ENCODE measurements at regions not wholly inside any gene's neighbourhood (a gene's known extent, or its start where the extent isn't known, plus 50 kb on each side); places are given as distances from the start of the nearest gene placed in this dataset.

- no peaks in the 10 kb centered on the region for H3K4me1 ChIP-seq
- H3K36me3 ChIP-seq: no peaks in the 10 kb centered on the region
- TF ChIP-seq CTCF (IDR thresholded peaks at IDR 0.05; ENCODE audit: low read depth, low read length): no peak
- H3K4me3 ChIP-seq (ENCODE audit: low read depth, low read length): no peak overlapping the region
- no peaks in the 10 kb centered on the region for H3K9me3 ChIP-seq
- H3K27me3 ChIP-seq: no peaks in the 10 kb centered on the region
- no peak for DNase-seq
Observed at GRCh38 chr20:1788044-1788443, 107.2 kb upstream of the SIRPA start.

- Histone ChIP-seq H3K4me1 (no peaks in the 10 kb centered on the region), H3K4me3 (ENCODE audit: low read depth, low read length) (no peak overlapping the region), H3K9me3 (no peaks in the 10 kb centered on the region), H3K36me3 (no peaks in the 10 kb centered on the region), H3K27me3 (no peaks in the 10 kb centered on the region)
- no peak for DNase-seq
- TF ChIP-seq CTCF (IDR thresholded peaks at IDR 0.05; ENCODE audit: low read depth, low read length): no peak
Observed at GRCh38 chr20:1786486-1786885, 108.7 kb upstream of the SIRPA start.

GRCh38 chr20:1784586-1784985, 110.6 kb upstream of the SIRPA start:
- no peaks in the 10 kb centered on the region for H3K36me3 ChIP-seq
- DNase-seq: no peak
- no peaks in the 10 kb centered on the region for H3K4me1 ChIP-seq
- H3K27me3 ChIP-seq: no peaks in the 10 kb centered on the region
- TF ChIP-seq CTCF (IDR thresholded peaks at IDR 0.05; ENCODE audit: low read depth, low read length): no peak
- no peak overlapping the region for H3K4me3 ChIP-seq (ENCODE audit: low read depth, low read length)
- no peaks in the 10 kb centered on the region for H3K9me3 ChIP-seq

- Histone ChIP-seq H3K27me3 (no peaks in the 10 kb centered on the region), H3K9me3 (no peaks in the 10 kb centered on the region), H3K4me3 (ENCODE audit: low read depth, low read length) (no peak overlapping the region), H3K36me3 (no peaks in the 10 kb centered on the region), H3K4me1 (no peaks in the 10 kb centered on the region)
- no peak for DNase-seq
- TF ChIP-seq CTCF (IDR thresholded peaks at IDR 0.05; ENCODE audit: low read depth, low read length): no peak
Observed at GRCh38 chr20:1783245-1783644, 112.0 kb upstream of the SIRPA start.

- no peak for TF ChIP-seq CTCF (IDR thresholded peaks at IDR 0.05; ENCODE audit: low read depth, low read length)
- Histone ChIP-seq H3K4me3 (ENCODE audit: low read depth, low read length) (no peak overlapping the region), H3K9me3 (no peaks in the 10 kb centered on the region), H3K36me3 (no peaks in the 10 kb centered on the region), H3K27me3 (no peaks in the 10 kb centered on the region), H3K4me1 (no peaks in the 10 kb centered on the region)
- no peak for DNase-seq
Observed at GRCh38 chr20:1782181-1782580, 113.0 kb upstream of the SIRPA start.

GRCh38 chr20:1779567-1779966, 115.6 kb upstream of the SIRPA start:
- Histone ChIP-seq H3K36me3 (no peaks in the 10 kb centered on the region), H3K4me3 (ENCODE audit: low read depth, low read length) (no peak overlapping the region)
- no peak for TF ChIP-seq CTCF (IDR thresholded peaks at IDR 0.05; ENCODE audit: low read depth, low read length)

More at GRCh38 chr20:1779567-1779966, 115.6 kb upstream of the SIRPA start:
- no peaks in the 10 kb centered on the region for H3K9me3 ChIP-seq
- DNase-seq: no peak
- H3K27me3 ChIP-seq: no peaks in the 10 kb centered on the region
- no peaks in the 10 kb centered on the region for H3K4me1 ChIP-seq

All from BE2C (cell line).